ENCODE measurements at regions not wholly inside any gene's neighbourhood (a gene's known extent, or its start where the extent isn't known, plus 50 kb on each side); places are given as distances from the start of the nearest gene placed in this dataset.

GRCh38 chr7:45390180-45390579, 184.0 kb upstream of the ADCY1 start:
- Histone ChIP-seq H3K36me3 (ENCODE audit: insufficient read depth, insufficient read length, low read length) (no peaks in the 10 kb centered on the region), H3K9me3 (ENCODE audit: insufficient read depth, low read length) (peaks cover 18% of the 10 kb centered on the region), H3K27me3 (ENCODE audit: insufficient read depth, insufficient read length) (no peaks in the 10 kb centered on the region), H3K4me3 (ENCODE audit: insufficient read length, low read depth) (no peak overlapping the region), H3K9ac (ENCODE audit: insufficient read length, low read depth) (no peak overlapping the region), H3K4me1 (ENCODE audit: insufficient read depth, insufficient read length) (no peaks in the 10 kb centered on the region)
- no peak for TF ChIP-seq ZNF274 (IDR thresholded peaks at IDR 0.05; ENCODE audit: low read depth, low read length)
- TF ChIP-seq YY1 (IDR thresholded peaks at IDR 0.05; ENCODE audit: insufficient read depth, insufficient read length): no peak
- no peak for TF ChIP-seq SUZ12 (IDR thresholded peaks at IDR 0.05; ENCODE audit: extremely low read depth, insufficient read depth, insufficient read length)
- DNase-seq (ENCODE audit: low read depth, low spot score): no peak

- Histone ChIP-seq H3K9ac (ENCODE audit: insufficient read length, low read depth) (no peak overlapping the region), H3K4me1 (ENCODE audit: insufficient read depth, insufficient read length) (no peaks in the 10 kb centered on the region), H3K27me3 (ENCODE audit: insufficient read depth, insufficient read length) (no peaks in the 10 kb centered on the region), H3K9me3 (ENCODE audit: insufficient read depth, low read length) (peaks cover 18% of the 10 kb centered on the region), H3K36me3 (ENCODE audit: insufficient read depth, insufficient read length, low read length) (no peaks in the 10 kb centered on the region), H3K4me3 (ENCODE audit: insufficient read length, low read depth) (no peak overlapping the region)
- no peak for DNase-seq (ENCODE audit: low read depth, low spot score)
- TF ChIP-seq YY1 (IDR thresholded peaks at IDR 0.05; ENCODE audit: insufficient read depth, insufficient read length) (no peak), SUZ12 (IDR thresholded peaks at IDR 0.05; ENCODE audit: extremely low read depth, insufficient read depth, insufficient read length) (no peak), ZNF274 (IDR thresholded peaks at IDR 0.05; ENCODE audit: low read depth, low read length) (no peak)
Observed at GRCh38 chr7:45390731-45391130, 183.4 kb upstream of the ADCY1 start.

- TF ChIP-seq YY1 (IDR thresholded peaks at IDR 0.05; ENCODE audit: insufficient read depth, insufficient read length): no peak
- TF ChIP-seq SUZ12 (IDR thresholded peaks at IDR 0.05; ENCODE audit: extremely low read depth, insufficient read depth, insufficient read length): no peak
- Histone ChIP-seq H3K9me3 (ENCODE audit: insufficient read depth, low read length) (peaks cover 18% of the 10 kb centered on the region), H3K4me3 (ENCODE audit: insufficient read length, low read depth) (no peak overlapping the region), H3K27me3 (ENCODE audit: insufficient read depth, insufficient read length) (no peaks in the 10 kb centered on the region), H3K4me1 (ENCODE audit: insufficient read depth, insufficient read length) (no peaks in the 10 kb centered on the region), H3K9ac (ENCODE audit: insufficient read length, low read depth) (no peak overlapping the region), H3K36me3 (ENCODE audit: insufficient read depth, insufficient read length, low read length) (no peaks in the 10 kb centered on the region)
- DNase-seq (ENCODE audit: low read depth, low spot score): no peak
Observed at GRCh38 chr7:45391618-45392451, 182.3 kb upstream of the ADCY1 start.

DNA sequence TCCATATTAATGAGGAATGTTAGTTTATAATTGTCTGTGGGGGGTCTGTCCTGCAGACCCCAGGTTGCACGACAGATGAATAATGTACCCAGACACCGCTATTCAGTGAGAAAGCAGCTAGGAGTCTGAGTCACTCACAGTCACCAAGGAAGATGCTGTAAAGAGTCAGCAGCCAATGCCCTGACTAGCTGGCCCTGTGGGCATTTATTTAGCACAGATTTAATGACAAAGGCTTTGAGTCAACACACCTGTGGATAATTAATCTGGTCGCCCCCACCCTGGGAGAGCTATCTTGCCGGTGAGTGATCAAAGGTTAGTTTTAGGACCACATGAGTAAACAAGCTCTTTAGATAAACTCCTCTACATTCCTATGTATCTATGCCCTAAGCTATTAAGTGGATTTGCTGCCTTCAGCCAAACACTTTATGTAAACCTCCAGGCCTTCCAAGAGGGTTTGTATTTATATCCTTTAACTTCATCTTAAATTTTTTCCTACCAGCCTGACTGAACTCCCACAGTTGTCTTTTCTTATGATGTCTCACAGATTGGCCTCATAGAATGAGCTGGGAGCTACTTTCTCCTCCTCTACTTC, 180.0 kb upstream of the ADCY1 start:
- Histone ChIP-seq H3K9me3 (ENCODE audit: insufficient read depth, low read length) (peaks cover 18% of the 10 kb centered on the region), H3K4me3 (ENCODE audit: insufficient read length, low read depth) (no peak overlapping the region), H3K4me1 (ENCODE audit: insufficient read depth, insufficient read length) (no peaks in the 10 kb centered on the region), H3K36me3 (ENCODE audit: insufficient read depth, insufficient read length, low read length) (no peaks in the 10 kb centered on the region), H3K9ac (ENCODE audit: insufficient read length, low read depth) (no peak overlapping the region), H3K27me3 (ENCODE audit: insufficient read depth, insufficient read length) (no peaks in the 10 kb centered on the region)
- no peak for DNase-seq (ENCODE audit: low read depth, low spot score)
- TF ChIP-seq YY1 (IDR thresholded peaks at IDR 0.05; ENCODE audit: insufficient read depth, insufficient read length) (no peak), SUZ12 (IDR thresholded peaks at IDR 0.05; ENCODE audit: extremely low read depth, insufficient read depth, insufficient read length) (no peak), ZNF274 (IDR thresholded peaks at IDR 0.05; ENCODE audit: low read depth, low read length) (no peak)

- TF ChIP-seq SUZ12 (IDR thresholded peaks at IDR 0.05; ENCODE audit: extremely low read depth, insufficient read depth, insufficient read length) (no peak), YY1 (IDR thresholded peaks at IDR 0.05; ENCODE audit: insufficient read depth, insufficient read length) (no peak), ZNF274 (IDR thresholded peaks at IDR 0.05; ENCODE audit: low read depth, low read length) (no peak)
- no peaks in the 10 kb centered on the region for H3K36me3 ChIP-seq (ENCODE audit: insufficient read depth, insufficient read length, low read length)
- H3K9me3 ChIP-seq (ENCODE audit: insufficient read depth, low read length): peaks cover 15% of the 10 kb centered on the region
- H3K4me1 ChIP-seq (ENCODE audit: insufficient read depth, insufficient read length): no peaks in the 10 kb centered on the region
- no peaks in the 10 kb centered on the region for H3K27me3 ChIP-seq (ENCODE audit: insufficient read depth, insufficient read length)
- no peak for DNase-seq (ENCODE audit: low read depth, low spot score)
- no peak overlapping the region for H3K4me3 ChIP-seq (ENCODE audit: insufficient read length, low read depth)
- no peak overlapping the region for H3K9ac ChIP-seq (ENCODE audit: insufficient read length, low read depth)
Observed at GRCh38 chr7:45399069-45399468, 175.1 kb upstream of the ADCY1 start.

GRCh38 chr7:45400680-45401079, 173.5 kb upstream of the ADCY1 start:
- DNase-seq (ENCODE audit: low read depth, low spot score): no peak
- H3K36me3 ChIP-seq (ENCODE audit: insufficient read depth, insufficient read length, low read length): no peaks in the 10 kb centered on the region
- H3K27me3 ChIP-seq (ENCODE audit: insufficient read depth, insufficient read length): no peaks in the 10 kb centered on the region
- H3K9ac ChIP-seq (ENCODE audit: insufficient read length, low read depth): no peak overlapping the region
- TF ChIP-seq ZNF274 (IDR thresholded peaks at IDR 0.05; ENCODE audit: low read depth, low read length): no peak
- TF ChIP-seq YY1 (IDR thresholded peaks at IDR 0.05; ENCODE audit: insufficient read depth, insufficient read length): no peak
- no peak for TF ChIP-seq SUZ12 (IDR thresholded peaks at IDR 0.05; ENCODE audit: extremely low read depth, insufficient read depth, insufficient read length)
- no peak overlapping the region for H3K4me3 ChIP-seq (ENCODE audit: insufficient read length, low read depth)
- peaks cover 10% of the 10 kb centered on the region; the same call in 1 of the 2 replicates for H3K9me3 ChIP-seq (ENCODE audit: insufficient read depth, low read length)
- no peaks in the 10 kb centered on the region for H3K4me1 ChIP-seq (ENCODE audit: insufficient read depth, insufficient read length)

GRCh38 chr7:45401155-45401554, 173.0 kb upstream of the ADCY1 start:
- H3K4me3 ChIP-seq (ENCODE audit: insufficient read length, low read depth): no peak overlapping the region
- no peak overlapping the region for H3K9ac ChIP-seq (ENCODE audit: insufficient read length, low read depth)
- H3K27me3 ChIP-seq (ENCODE audit: insufficient read depth, insufficient read length): no peaks in the 10 kb centered on the region
- TF ChIP-seq SUZ12 (IDR thresholded peaks at IDR 0.05; ENCODE audit: extremely low read depth, insufficient read depth, insufficient read length): no peak
- no peak for TF ChIP-seq YY1 (IDR thresholded peaks at IDR 0.05; ENCODE audit: insufficient read depth, insufficient read length)
- no peak for TF ChIP-seq ZNF274 (IDR thresholded peaks at IDR 0.05; ENCODE audit: low read depth, low read length)
- peaks cover 10% of the 10 kb centered on the region; the same call in 1 of the 2 replicates for H3K9me3 ChIP-seq (ENCODE audit: insufficient read depth, low read length)
- H3K4me1 ChIP-seq (ENCODE audit: insufficient read depth, insufficient read length): no peaks in the 10 kb centered on the region
- DNase-seq (ENCODE audit: low read depth, low spot score): no peak
- no peaks in the 10 kb centered on the region for H3K36me3 ChIP-seq (ENCODE audit: insufficient read depth, insufficient read length, low read length)
